B cell (primary cell): ENCODE measurements at regions not wholly inside any gene's neighbourhood (a gene's known extent, or its start where the extent isn't known, plus 50 kb on each side); places are given as distances from the start of the nearest gene placed in this dataset.

ENCODE experiments used
- CTCF ChIP-seq: fragments of 200-600 bp; IDR thresholded peaks from one replicate; pipeline ENCODE4 v1.8.0; 2022; ENCODE audit warnings: antibody characterized with exemption, mild to moderate bottlenecking
- EZH2 ChIP-seq: IDR thresholded peaks from 2 replicates; pipeline ENCODE4 v1.6.1; 2012; ENCODE audit warnings: borderline replicate concordance, low read depth, mild to moderate bottlenecking, moderate library complexity, low read length; ENCODE audit not compliant: insufficient read depth, poor library complexity, severe bottlenecking

- no peak for TF ChIP-seq CTCF
- no peak for TF ChIP-seq EZH2
Measured at GRCh38 chr5:20528471-20528870, 540.5 kb upstream of the CDH18 start.
